Muscle of leg (tissue), 3 donors: ENCODE measurements at regions not wholly inside any gene's neighbourhood (a gene's known extent, or its start where the extent isn't known, plus 50 kb on each side); places are given as distances from the start of the nearest gene placed in this dataset.

ENCODE experiments used
- DNase-seq: peaks from one replicate; pipeline ENCODE4 v3.0.0; 2013
- H3K27ac ChIP-seq: one replicate; pipeline ENCODE4 v1.5.1; 2013; ENCODE audit warnings: mild to moderate bottlenecking, low read length, control low read depth
- H3K27me3 ChIP-seq: one replicate; pipeline ENCODE4 v1.6.1; 2013; ENCODE audit warnings: low read length; ENCODE audit not compliant: control insufficient read depth, insufficient read depth
- H3K36me3 ChIP-seq: one replicate; pipeline ENCODE4 v1.6.1; 2013; ENCODE audit warnings: low read length; ENCODE audit not compliant: control insufficient read depth, insufficient read depth
- H3K4me1 ChIP-seq: one replicate; pipeline ENCODE4 v1.6.1; 2013; ENCODE audit warnings: low read length; ENCODE audit not compliant: control insufficient read depth, insufficient read depth
- H3K4me3 ChIP-seq: one replicate; pipeline ENCODE4 v1.5.1; 2013; ENCODE audit warnings: low read length, control low read depth
- H3K9me3 ChIP-seq: replicated peaks from 2 replicates; pipeline ENCODE4 v1.6.1; 2013; ENCODE audit warnings: low read depth, low read length; ENCODE audit not compliant: control insufficient read depth
- WGBS: methylation state at CpG from one replicate; pipeline ENCODE4 v1.1.5; 2013; ENCODE audit warnings: missing lambda C conversion rate; ENCODE audit not compliant: insufficient coverage; 5-methylcytosine and 5-hydroxymethylcytosine counted together

- 86% methylated on average over 1 of the region's 1 CpG for WGBS
- Histone ChIP-seq H3K9me3 (no peaks in the 10 kb centered on the region), H3K4me3 (no peak overlapping the region), H3K27me3 (no peaks in the 10 kb centered on the region), H3K4me1 (no peaks in the 10 kb centered on the region), H3K27ac (no peak overlapping the region), H3K36me3 (no peaks in the 10 kb centered on the region)
- DNase-seq = peak; percentile 29
Measured at GRCh38 chr7:82534684-82535083, 91.1 kb upstream of the CACNA2D1 start.

DNA sequence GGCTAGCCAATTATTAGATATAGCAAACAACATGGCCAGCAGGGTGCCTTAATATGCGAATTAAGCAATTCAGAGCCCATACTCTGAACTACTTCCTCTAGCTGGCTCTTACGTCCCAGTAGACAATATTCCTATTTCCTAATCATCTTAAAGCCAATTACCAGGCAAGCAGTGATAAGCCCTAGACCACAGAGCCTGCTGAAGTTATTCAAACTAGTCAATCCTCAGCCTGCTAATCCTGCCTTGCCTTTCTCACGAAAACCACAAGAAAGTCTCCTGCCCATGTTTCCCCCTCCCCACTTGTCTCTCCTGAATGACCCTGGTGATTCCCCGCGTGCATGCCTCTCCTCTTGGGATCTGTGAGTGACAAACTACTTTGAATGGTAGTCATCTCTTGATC lies 86.8 kb upstream of the CACNA2D1 start:
- WGBS = 84% methylated on average over 3 of the region's 5 CpGs
- H3K36me3 ChIP-seq = no peaks in the 10 kb centered on the region
- no peak for DNase-seq
- no peak overlapping the region for H3K4me3 ChIP-seq
- no peaks in the 10 kb centered on the region for H3K4me1 ChIP-seq
- no peaks in the 10 kb centered on the region for H3K27me3 ChIP-seq
- no peaks in the 10 kb centered on the region for H3K9me3 ChIP-seq
- no peak overlapping the region for H3K27ac ChIP-seq

DNA sequence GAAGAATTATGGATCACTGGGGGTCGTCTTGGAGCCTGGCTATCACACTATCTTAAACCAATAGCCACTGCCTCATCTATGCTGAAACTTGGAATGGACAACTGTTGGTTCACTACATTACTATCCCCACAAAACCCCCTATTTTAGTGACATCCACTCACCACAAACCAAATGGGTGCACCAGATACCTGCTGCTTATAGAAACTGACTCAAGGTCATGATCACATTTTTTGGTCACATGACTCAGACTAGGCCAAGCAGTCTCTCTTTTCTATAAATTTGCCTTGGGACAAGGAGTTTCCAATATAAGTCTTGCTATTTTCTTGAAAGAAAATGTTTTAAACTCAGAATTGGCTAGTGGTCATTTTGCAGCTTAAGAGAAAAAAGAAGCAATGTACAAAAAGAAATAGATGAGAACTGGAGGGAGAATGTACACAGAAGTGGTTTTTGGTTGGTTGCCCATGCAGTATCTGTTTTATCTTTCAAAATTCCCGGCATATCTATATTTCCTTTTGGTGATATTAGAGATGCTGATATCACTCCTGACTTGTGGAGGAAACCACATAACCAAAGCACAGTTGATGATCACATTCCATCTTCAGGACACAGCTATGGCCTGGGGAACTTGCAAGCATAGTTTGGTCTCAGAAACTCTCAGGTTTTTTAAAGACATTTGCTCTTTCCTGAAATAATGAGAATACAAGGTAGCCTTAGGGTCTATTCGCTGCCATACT lies 85.2 kb upstream of the CACNA2D1 start:
- no CpG with 5 or more reads among the region's 3 CpGs for WGBS

DNA sequence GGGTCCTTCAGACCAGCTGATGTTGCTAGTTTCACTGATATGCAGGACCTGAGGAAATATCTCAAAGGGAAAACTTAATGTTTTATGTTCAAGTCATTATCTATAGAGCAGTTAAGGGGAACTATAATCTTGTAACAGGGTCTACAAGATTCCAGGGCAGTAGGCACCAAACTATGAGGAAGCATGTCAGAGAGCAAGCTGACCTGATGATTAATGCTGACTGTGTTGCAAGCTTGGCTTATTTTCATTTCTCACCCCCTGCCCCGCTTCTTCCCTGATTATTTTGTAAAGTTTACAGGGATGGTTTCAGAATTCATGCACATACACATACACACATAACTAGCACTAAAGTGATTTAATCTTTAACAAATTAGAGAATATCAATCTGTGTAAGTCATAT lies 84.3 kb upstream of the CACNA2D1 start:
- Histone ChIP-seq H3K36me3 (no peaks in the 10 kb centered on the region), H3K9me3 (no peaks in the 10 kb centered on the region), H3K4me1 (no peaks in the 10 kb centered on the region), H3K4me3 (no peak overlapping the region), H3K27ac (no peak overlapping the region), H3K27me3 (no peaks in the 10 kb centered on the region)
- no CpG with 5 or more reads among the region's 1 CpG for WGBS
- no peak for DNase-seq

More for the DNA sequence above, 85.2 kb upstream of the CACNA2D1 start:
- no peak overlapping the region for H3K27ac ChIP-seq
- H3K4me1 ChIP-seq = no peaks in the 10 kb centered on the region
- H3K27me3 ChIP-seq = no peaks in the 10 kb centered on the region
- H3K4me3 ChIP-seq = no peak overlapping the region
- H3K9me3 ChIP-seq = no peaks in the 10 kb centered on the region
- DNase-seq = no peak
- H3K36me3 ChIP-seq = no peaks in the 10 kb centered on the region

- H3K36me3 ChIP-seq = no peaks in the 10 kb centered on the region
- H3K27me3 ChIP-seq = no peaks in the 10 kb centered on the region
- WGBS = no CpG with 5 or more reads among the region's 2 CpGs
- H3K4me1 ChIP-seq = no peaks in the 10 kb centered on the region
- no peak overlapping the region for H3K4me3 ChIP-seq
- no peak for DNase-seq
- no peaks in the 10 kb centered on the region for H3K9me3 ChIP-seq
- no peak overlapping the region for H3K27ac ChIP-seq
Measured at GRCh38 chr7:82521906-82522445, 78.4 kb upstream of the CACNA2D1 start.

DNA sequence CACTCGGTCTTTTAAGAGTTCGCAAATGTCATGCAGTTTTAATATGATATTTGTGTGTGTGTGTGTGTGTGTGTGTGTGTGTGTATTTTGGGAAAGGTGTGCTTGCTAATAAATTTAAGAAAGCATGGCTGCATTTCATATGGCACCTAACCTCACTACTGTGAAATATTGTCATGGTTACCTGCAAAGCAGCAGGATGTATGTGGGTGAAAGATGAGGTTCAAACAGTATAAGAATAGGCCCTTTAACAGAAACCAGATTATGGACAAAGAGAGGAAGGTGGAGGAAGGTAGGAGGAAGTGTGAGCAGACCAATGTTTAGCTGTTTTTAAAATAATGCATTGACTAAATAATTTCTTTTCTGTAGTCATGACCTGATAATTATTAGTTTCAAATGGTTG lies 73.5 kb upstream of the CACNA2D1 start:
- Histone ChIP-seq H3K27ac (no peak overlapping the region), H3K36me3 (no peaks in the 10 kb centered on the region), H3K9me3 (no peaks in the 10 kb centered on the region), H3K4me1 (no peaks in the 10 kb centered on the region), H3K27me3 (no peaks in the 10 kb centered on the region), H3K4me3 (no peak overlapping the region)
- no peak for DNase-seq
- no CpG with 5 or more reads among the region's 2 CpGs for WGBS

DNA sequence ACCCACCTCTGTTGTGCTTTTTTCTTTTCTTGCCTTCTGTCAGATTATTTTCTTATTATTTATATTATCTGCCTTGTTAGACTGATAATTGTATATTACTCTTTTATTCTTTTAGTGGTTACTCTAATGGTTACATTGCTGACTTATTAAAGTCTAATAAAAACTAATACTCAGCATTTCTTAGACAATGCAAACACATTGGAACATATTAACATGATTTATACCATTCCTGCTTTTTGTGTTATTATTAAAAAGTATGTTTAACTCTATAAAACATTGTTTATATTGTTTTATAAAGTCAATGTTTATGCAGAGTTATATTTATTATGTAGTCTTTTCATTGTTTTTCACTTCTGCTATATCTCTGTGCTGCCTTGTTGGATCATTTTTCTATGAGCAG lies 68.0 kb upstream of the CACNA2D1 start:
- Histone ChIP-seq H3K27ac (no peak overlapping the region), H3K4me3 (no peak overlapping the region), H3K27me3 (no peaks in the 10 kb centered on the region), H3K36me3 (no peaks in the 10 kb centered on the region), H3K4me1 (no peaks in the 10 kb centered on the region), H3K9me3 (no peaks in the 10 kb centered on the region)
- no peak for DNase-seq

GRCh38 chr7:82507976-82508677 lies 64.5 kb upstream of the CACNA2D1 start:
- H3K4me3 ChIP-seq = no peak overlapping the region
- WGBS = 29% methylated on average over 23 of the region's 25 CpGs

DNA sequence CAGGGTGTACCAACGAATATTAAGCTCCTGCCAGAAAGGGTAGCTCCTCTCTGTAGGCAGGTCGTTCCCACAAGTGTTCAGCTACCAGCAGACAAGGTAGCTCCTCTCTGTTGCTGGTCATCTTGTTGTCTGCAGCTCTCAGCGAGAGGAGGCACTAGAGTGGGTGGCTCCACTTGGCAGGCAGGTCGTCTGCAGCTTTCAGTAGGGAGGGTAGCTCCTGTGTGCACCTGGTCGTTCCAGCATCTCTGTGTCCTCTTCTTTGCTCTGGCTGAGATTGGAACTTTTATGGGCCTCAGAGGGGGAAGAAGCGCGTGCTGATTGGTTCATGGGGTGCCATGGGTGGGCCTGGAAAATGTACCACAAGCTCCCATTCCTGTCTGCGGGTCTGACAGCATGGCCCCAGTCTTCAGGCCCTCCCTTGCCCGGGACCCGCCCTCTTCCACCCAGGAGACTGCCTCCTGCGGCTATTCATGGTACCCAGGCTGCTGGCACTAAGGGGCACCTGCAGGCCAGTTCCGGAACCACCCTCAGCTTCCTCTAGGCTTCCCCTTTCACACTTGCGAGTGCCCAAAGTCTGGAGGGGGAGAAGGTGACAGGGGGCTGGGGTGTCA lies 63.9 kb upstream of the CACNA2D1 start:
- no peaks in the 10 kb centered on the region for H3K9me3 ChIP-seq
- H3K4me1 ChIP-seq = no peaks in the 10 kb centered on the region
- H3K27ac ChIP-seq = no peak overlapping the region
- WGBS = 78% methylated on average over 7 of the region's 13 CpGs
- no peaks in the 10 kb centered on the region for H3K27me3 ChIP-seq
- H3K4me3 ChIP-seq = no peak overlapping the region
- H3K36me3 ChIP-seq = no peaks in the 10 kb centered on the region
- DNase-seq = no peak

More at GRCh38 chr7:82507976-82508677, 64.5 kb upstream of the CACNA2D1 start:
- H3K27me3 ChIP-seq = no peaks in the 10 kb centered on the region
- no peaks in the 10 kb centered on the region for H3K36me3 ChIP-seq
- DNase-seq = no peak
- H3K27ac ChIP-seq = no peak overlapping the region
- H3K4me1 ChIP-seq = no peaks in the 10 kb centered on the region
- H3K9me3 ChIP-seq = no peaks in the 10 kb centered on the region

- DNase-seq = no peak
- H3K4me3 ChIP-seq = no peak overlapping the region
Measured at GRCh38 chr7:82506702-82507101, 63.1 kb upstream of the CACNA2D1 start.

More at GRCh38 chr7:82506702-82507101, 63.1 kb upstream of the CACNA2D1 start:
- Histone ChIP-seq H3K9me3 (no peaks in the 10 kb centered on the region), H3K27me3 (no peaks in the 10 kb centered on the region), H3K27ac (no peak overlapping the region), H3K36me3 (no peaks in the 10 kb centered on the region), H3K4me1 (no peaks in the 10 kb centered on the region)
- WGBS = 77% methylated on average over 15 of the region's 15 CpGs
